ENCODE measurements at regions not wholly inside any gene's neighbourhood (a gene's known extent, or its start where the extent isn't known, plus 50 kb on each side); places are given as distances from the start of the nearest gene placed in this dataset.

GRCh38 chr5:18882154-18882553 is 1105.8 kb downstream of the CDH18 start:
- Histone ChIP-seq H4K20me1 (ENCODE audit: insufficient read depth) (no peaks in the 10 kb centered on the region), H3K79me2 (ENCODE audit: insufficient read depth, low read depth) (no peaks in the 10 kb centered on the region), H3K27me3 (ENCODE audit: insufficient read depth, low read depth) (no peaks in the 10 kb centered on the region), H3K4me2 (no peak overlapping the region), H3K36me3 (ENCODE audit: insufficient read depth) (no peaks in the 10 kb centered on the region), H3K9ac (no peak overlapping the region), H3K27ac (no peak overlapping the region), H3K4me3 (IDR thresholded peaks at IDR 0.05; ENCODE audit: insufficient read depth, low read depth, low read length) (no peak overlapping the region), H3K4me1 (ENCODE audit: low read depth, poor library complexity, severe bottlenecking) (no peaks in the 10 kb centered on the region), H2AFZ (ENCODE audit: low read depth) (no peak overlapping the region)
- no peak for TF ChIP-seq CTCF (conservative IDR thresholded peaks at IDR 0.05; ENCODE audit: low read depth, low read length)

GRCh38 chr5:18888821-18889220 is 1099.2 kb downstream of the CDH18 start:
- H3K79me2 ChIP-seq (ENCODE audit: insufficient read depth, low read depth), result no peaks in the 10 kb centered on the region
- H3K4me3 ChIP-seq (IDR thresholded peaks at IDR 0.05; ENCODE audit: insufficient read depth, low read depth, low read length), result no peak overlapping the region
- no peak overlapping the region for H3K9ac ChIP-seq
- no peaks in the 10 kb centered on the region for H3K4me1 ChIP-seq (ENCODE audit: low read depth, poor library complexity, severe bottlenecking)
- no peak overlapping the region for H2AFZ ChIP-seq (ENCODE audit: low read depth)
- H3K27ac ChIP-seq, result no peak overlapping the region
- no peaks in the 10 kb centered on the region for H3K36me3 ChIP-seq (ENCODE audit: insufficient read depth)
- no peaks in the 10 kb centered on the region for H4K20me1 ChIP-seq (ENCODE audit: insufficient read depth)
- no peak overlapping the region for H3K4me2 ChIP-seq
- TF ChIP-seq CTCF (conservative IDR thresholded peaks at IDR 0.05; ENCODE audit: low read depth, low read length), result no peak
- no peaks in the 10 kb centered on the region for H3K27me3 ChIP-seq (ENCODE audit: insufficient read depth, low read depth)

GRCh38 chr5:18900644-18901043 is 1087.4 kb downstream of the CDH18 start:
- no peak overlapping the region for H3K4me2 ChIP-seq
- H3K79me2 ChIP-seq (ENCODE audit: insufficient read depth, low read depth), result no peaks in the 10 kb centered on the region
- no peak for TF ChIP-seq CTCF (conservative IDR thresholded peaks at IDR 0.05; ENCODE audit: low read depth, low read length)
- no peaks in the 10 kb centered on the region for H3K4me1 ChIP-seq (ENCODE audit: low read depth, poor library complexity, severe bottlenecking)
- H3K27ac ChIP-seq, result no peak overlapping the region
- H3K9ac ChIP-seq, result no peak overlapping the region
- H3K4me3 ChIP-seq (IDR thresholded peaks at IDR 0.05; ENCODE audit: insufficient read depth, low read depth, low read length), result no peak overlapping the region
- no peaks in the 10 kb centered on the region for H4K20me1 ChIP-seq (ENCODE audit: insufficient read depth)
- H3K27me3 ChIP-seq (ENCODE audit: insufficient read depth, low read depth), result no peaks in the 10 kb centered on the region
- H3K36me3 ChIP-seq (ENCODE audit: insufficient read depth), result no peaks in the 10 kb centered on the region
- no peak overlapping the region for H2AFZ ChIP-seq (ENCODE audit: low read depth)

- Histone ChIP-seq H3K36me3 (ENCODE audit: insufficient read depth) (no peaks in the 10 kb centered on the region), H2AFZ (ENCODE audit: low read depth) (no peak overlapping the region), H3K4me1 (ENCODE audit: low read depth, poor library complexity, severe bottlenecking) (peaks cover 20% of the 10 kb centered on the region), H3K27ac (no peak overlapping the region), H3K27me3 (ENCODE audit: insufficient read depth, low read depth) (no peaks in the 10 kb centered on the region), H4K20me1 (ENCODE audit: insufficient read depth) (no peaks in the 10 kb centered on the region), H3K4me3 (IDR thresholded peaks at IDR 0.05; ENCODE audit: insufficient read depth, low read depth, low read length) (no peak overlapping the region), H3K4me2 (no peak overlapping the region), H3K9ac (no peak overlapping the region), H3K79me2 (ENCODE audit: insufficient read depth, low read depth) (no peaks in the 10 kb centered on the region)
- TF ChIP-seq CTCF (conservative IDR thresholded peaks at IDR 0.05; ENCODE audit: low read depth, low read length), result no peak
These were observed 1067.0 kb downstream of the CDH18 start for GRCh38 chr5:18920966-18921365.

GRCh38 chr5:18932081-18932480 is 1055.9 kb downstream of the CDH18 start:
- TF ChIP-seq CTCF (conservative IDR thresholded peaks at IDR 0.05; ENCODE audit: low read depth, low read length), result no peak
- Histone ChIP-seq H3K27ac (no peak overlapping the region), H3K36me3 (ENCODE audit: insufficient read depth) (no peaks in the 10 kb centered on the region), H4K20me1 (ENCODE audit: insufficient read depth) (no peaks in the 10 kb centered on the region), H3K4me3 (IDR thresholded peaks at IDR 0.05; ENCODE audit: insufficient read depth, low read depth, low read length) (no peak overlapping the region), H3K79me2 (ENCODE audit: insufficient read depth, low read depth) (no peaks in the 10 kb centered on the region), H2AFZ (ENCODE audit: low read depth) (no peak overlapping the region), H3K4me2 (no peak overlapping the region), H3K4me1 (ENCODE audit: low read depth, poor library complexity, severe bottlenecking) (no peaks in the 10 kb centered on the region), H3K9ac (no peak overlapping the region), H3K27me3 (ENCODE audit: insufficient read depth, low read depth) (no peaks in the 10 kb centered on the region)
